MCF 10A (cell line): ENCODE measurements at regions not wholly inside any gene's neighbourhood (a gene's known extent, or its start where the extent isn't known, plus 50 kb on each side); places are given as distances from the start of the nearest gene placed in this dataset.

Experiments
- BruUV-seq: library from RNA; stranded (reverse); fragments of 400-500 nt; replicated peaks from 2 replicates; lab custom pipeline; 2021; lab: Mats Ljungman, UMichigan
- CTCF ChIA-PET: fragments of 300-600 bp; sonication (Branson Sonifier 250); formaldehyde crosslinking; extraction: SDS; loops from one replicate; lab custom pipeline; 2021; ENCODE audit warnings: antibody characterized with exemption, inconsistent platforms; lab: Yijun Ruan, JAX
- POLR2A ChIA-PET: fragments of 300-600, 350-650 bp; sonication (Branson Sonifier 250); formaldehyde crosslinking; extraction: SDS; loops from one replicate; lab custom pipeline; 2020; ENCODE audit warnings: antibody characterized with exemption, inconsistent platforms; lab: Yijun Ruan, JAX
- DNase-seq: peaks from one replicate; pipeline ENCODE4 v3.0.0-alpha.2; 2018; ENCODE audit not compliant: unreplicated experiment
- H3K27ac Mint-ChIP-seq: one replicate; pipeline ENCODE4 v1.8.0; 2022; ENCODE audit warnings: mild to moderate bottlenecking, low read depth, mixed read lengths; ENCODE audit not compliant: unreplicated experiment
- H3K27me3 Mint-ChIP-seq: one replicate; pipeline ENCODE4 v1.8.0; 2022; ENCODE audit warnings: mixed read lengths; ENCODE audit not compliant: insufficient read depth, unreplicated experiment
- H3K36me3 Mint-ChIP-seq: one replicate; pipeline ENCODE4 v1.8.0; 2022; ENCODE audit warnings: mild to moderate bottlenecking, moderate library complexity, mixed read lengths; ENCODE audit not compliant: insufficient read depth, unreplicated experiment
- H3K4me1 Mint-ChIP-seq: one replicate; pipeline ENCODE4 v1.8.0; 2022; ENCODE audit warnings: mixed read lengths; ENCODE audit not compliant: insufficient read depth, unreplicated experiment
- H3K4me3 Mint-ChIP-seq: one replicate; pipeline ENCODE4 v1.8.0; 2022; ENCODE audit warnings: mild to moderate bottlenecking, moderate library complexity, mixed read lengths; ENCODE audit not compliant: unreplicated experiment
- H3K9me3 Mint-ChIP-seq: one replicate; pipeline ENCODE4 v1.8.0; 2022; ENCODE audit warnings: mixed read lengths; ENCODE audit not compliant: unreplicated experiment
- intact Hi-C: fragments of 100-400 bp; cut with micrococcal nuclease; formaldehyde crosslinking; loops from 2 replicates; pipeline ENCODE4 v1.14.1; 2022
- TF ChIP-seq, protein P1 (sequence below): fragments of 200-600 bp; IDR thresholded peaks from one replicate; pipeline ENCODE4 v1.8.0; 2022; ENCODE audit warnings: antibody characterized with exemption, mild to moderate bottlenecking; ENCODE audit not compliant: unreplicated experiment

DNA sequence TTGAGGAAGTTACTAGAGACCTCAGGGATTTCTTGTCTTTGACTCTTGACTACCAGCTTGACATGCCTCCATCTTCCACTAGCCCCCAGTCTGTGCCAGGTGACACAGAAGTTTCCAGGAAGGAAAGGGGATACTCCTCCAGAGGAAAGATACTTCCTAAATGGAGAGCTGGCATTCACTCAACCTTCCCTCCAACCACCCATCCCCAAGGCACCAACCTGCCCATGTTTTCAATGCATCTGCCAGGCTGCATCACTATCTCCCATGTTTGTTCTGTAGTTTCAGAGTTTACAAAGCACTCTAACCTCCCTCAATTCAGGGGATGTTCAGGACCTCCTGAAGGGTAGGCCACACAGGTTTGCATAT lies 198.4 kb upstream of the LPP start:
- Mint-ChIP-seq H3K9me3 (no peaks in the 10 kb centered on the region), H3K36me3 (no peaks in the 10 kb centered on the region), H3K4me3 (no peak overlapping the region), H3K4me1 (peaks cover 23% of the 10 kb centered on the region), H3K27me3 (no peaks in the 10 kb centered on the region), H3K27ac (peak overlapping the region; percentile 86)
- intact Hi-C loops = no loop called here
- CTCF ChIA-PET = interaction anchor here (0.8 to 1.2 kb wide), 2 partner anchors 12 to 210 kb away, joined by 3 read pairs; partner anchors contain the start of gene BCL6
- TF ChIP-seq, protein P1, sequence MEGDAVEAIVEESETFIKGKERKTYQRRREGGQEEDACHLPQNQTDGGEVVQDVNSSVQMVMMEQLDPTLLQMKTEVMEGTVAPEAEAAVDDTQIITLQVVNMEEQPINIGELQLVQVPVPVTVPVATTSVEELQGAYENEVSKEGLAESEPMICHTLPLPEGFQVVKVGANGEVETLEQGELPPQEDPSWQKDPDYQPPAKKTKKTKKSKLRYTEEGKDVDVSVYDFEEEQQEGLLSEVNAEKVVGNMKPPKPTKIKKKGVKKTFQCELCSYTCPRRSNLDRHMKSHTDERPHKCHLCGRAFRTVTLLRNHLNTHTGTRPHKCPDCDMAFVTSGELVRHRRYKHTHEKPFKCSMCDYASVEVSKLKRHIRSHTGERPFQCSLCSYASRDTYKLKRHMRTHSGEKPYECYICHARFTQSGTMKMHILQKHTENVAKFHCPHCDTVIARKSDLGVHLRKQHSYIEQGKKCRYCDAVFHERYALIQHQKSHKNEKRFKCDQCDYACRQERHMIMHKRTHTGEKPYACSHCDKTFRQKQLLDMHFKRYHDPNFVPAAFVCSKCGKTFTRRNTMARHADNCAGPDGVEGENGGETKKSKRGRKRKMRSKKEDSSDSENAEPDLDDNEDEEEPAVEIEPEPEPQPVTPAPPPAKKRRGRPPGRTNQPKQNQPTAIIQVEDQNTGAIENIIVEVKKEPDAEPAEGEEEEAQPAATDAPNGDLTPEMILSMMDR = no peak
- BruUV-seq = no TSS peak
- POLR2A ChIA-PET = interaction anchor here (0.6 to 1.9 kb wide), 5 partner anchors 35 to 211 kb away, joined by 3 to 15 read pairs (median 3); partner anchors contain the start of gene BCL6
- no peak for DNase-seq

DNA sequence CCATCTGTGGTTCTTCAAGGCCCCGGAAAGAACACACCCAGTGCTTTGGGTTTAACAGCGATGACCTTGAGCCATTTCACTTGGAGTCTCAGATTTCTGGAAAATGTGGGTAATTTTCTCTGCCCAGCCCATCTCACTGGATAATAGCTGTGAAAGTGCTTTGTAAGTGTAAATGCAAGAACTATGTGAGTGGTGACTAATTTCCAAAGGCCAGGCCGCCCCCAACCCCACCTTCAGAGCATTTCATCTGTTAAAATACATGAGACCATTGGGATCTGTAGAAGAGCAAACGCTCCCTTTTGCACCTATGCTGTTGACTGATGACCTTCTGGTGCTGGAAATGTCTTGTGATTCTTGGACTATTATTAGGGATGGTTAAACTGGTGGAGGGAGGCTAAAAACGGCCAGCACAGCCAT lies 196.8 kb upstream of the LPP start:
- BruUV-seq = no TSS peak
- Mint-ChIP-seq H3K27ac (no peak overlapping the region), H3K36me3 (no peaks in the 10 kb centered on the region), H3K4me3 (no peak overlapping the region), H3K27me3 (no peaks in the 10 kb centered on the region), H3K9me3 (no peaks in the 10 kb centered on the region), H3K4me1 (peaks cover 17% of the 10 kb centered on the region)
- POLR2A ChIA-PET = interaction anchor here (1.3 kb wide), 1 partner anchor 147 kb away, joined by 3 read pairs; no protein-coding TSS in a partner anchor
- TF ChIP-seq, protein P1 = no peak
- no peak for DNase-seq
- intact Hi-C loops = no loop called here
- CTCF ChIA-PET = no interaction called here

DNA sequence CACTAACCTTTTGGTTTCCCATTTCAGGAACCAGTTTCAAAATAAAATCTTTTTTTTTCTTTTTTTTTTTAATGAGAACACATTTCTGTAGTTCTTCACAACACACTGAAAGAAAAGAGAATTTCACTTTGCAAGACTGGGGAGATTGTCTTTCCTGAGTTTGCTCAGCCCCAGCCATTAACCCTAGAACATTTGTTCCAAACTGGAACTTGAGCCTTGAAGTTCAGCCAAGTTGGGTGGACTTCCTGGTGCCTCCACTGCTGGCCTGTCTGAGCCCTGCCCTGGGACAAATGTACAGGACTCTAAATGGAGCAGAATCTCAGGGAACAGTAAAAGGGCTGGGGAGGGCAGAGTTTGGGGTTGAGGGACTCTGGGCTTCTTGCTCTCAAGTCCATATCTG lies 196.4 kb upstream of the LPP start:
- Mint-ChIP-seq H3K9me3 (no peaks in the 10 kb centered on the region), H3K4me1 (peaks cover 17% of the 10 kb centered on the region), H3K27ac (no peak overlapping the region), H3K27me3 (no peaks in the 10 kb centered on the region), H3K4me3 (no peak overlapping the region), H3K36me3 (no peaks in the 10 kb centered on the region)
- intact Hi-C loops = no loop called here
- BruUV-seq = no TSS peak
- POLR2A ChIA-PET = no interaction called here
- CTCF ChIA-PET = no interaction called here
- TF ChIP-seq, protein P1 = no peak
- no peak for DNase-seq

DNA sequence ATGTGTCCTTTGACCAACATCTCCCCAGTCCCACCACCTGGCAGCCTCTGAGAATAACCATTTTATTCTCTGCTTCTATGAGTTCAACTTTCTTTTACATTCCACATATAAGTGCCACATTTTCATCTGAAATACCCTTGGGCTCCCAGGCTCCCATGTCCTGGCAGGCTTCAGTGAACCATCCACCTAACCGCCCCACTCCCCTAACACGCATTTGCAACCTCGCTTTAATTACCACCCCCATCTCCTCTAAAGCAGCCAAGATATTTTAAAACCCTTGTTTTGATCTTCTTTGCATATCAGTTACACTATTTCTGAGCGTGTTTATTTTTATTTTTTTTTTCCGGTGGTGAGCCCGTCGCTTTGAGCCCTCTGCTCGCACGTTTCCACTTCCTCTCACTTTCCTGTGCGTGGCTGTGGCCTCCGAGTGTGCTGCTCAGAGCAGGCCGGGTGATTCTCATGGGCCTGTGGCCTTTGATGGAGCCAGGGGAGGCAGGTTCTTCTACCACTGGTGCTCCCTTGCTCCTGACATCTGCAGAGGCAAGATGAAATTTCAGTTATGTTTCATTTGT lies 195.4 kb upstream of the LPP start:
- H3K36me3 Mint-ChIP-seq = no peaks in the 10 kb centered on the region
- H3K27ac Mint-ChIP-seq = no peak overlapping the region
- no peak overlapping the region for H3K4me3 Mint-ChIP-seq
- TF ChIP-seq, protein P1 = no peak
- no TSS peak for BruUV-seq
- H3K27me3 Mint-ChIP-seq = no peaks in the 10 kb centered on the region
- intact Hi-C loops = no loop called here
- POLR2A ChIA-PET = interaction anchor here (0.6 kb wide), 1 partner anchor 990 kb away, joined by 3 read pairs; no protein-coding TSS in a partner anchor
- H3K9me3 Mint-ChIP-seq = no peaks in the 10 kb centered on the region
- no peak for DNase-seq
- CTCF ChIA-PET = no interaction called here
- peaks cover 17% of the 10 kb centered on the region for H3K4me1 Mint-ChIP-seq
